GM12892 (cell line): ENCODE measurements at regions not wholly inside any gene's neighbourhood (a gene's known extent, or its start where the extent isn't known, plus 50 kb on each side); places are given as distances from the start of the nearest gene placed in this dataset.
"Not testable (repeated sequence)": the region's sequence is repeated elsewhere in the genome, so short reads cannot be mapped to it uniquely, and the experiment has no call there.

Experiments
- DNase-seq: peaks from one replicate; pipeline ENCODE4 v3.0.0; 2011; ENCODE audit not compliant: insufficient read length
- FAIRE-seq: peaks from 2 replicates; lab custom pipeline; 2011; peaks lifted over from hg19 to GRCh38; lab: Jason Lieb, UNC
- POLR2A ChIP-seq: IDR thresholded peaks from 2 replicates; pipeline ENCODE4 v1.6.1; 2011; ENCODE audit warnings: low read depth, low read length, control low read depth
- POLR2AphosphoS5 ChIP-seq: IDR thresholded peaks from 2 replicates; pipeline ENCODE4 v1.6.1; 2011; ENCODE audit warnings: low read depth, low read length, control low read depth
- TAF1 ChIP-seq: IDR thresholded peaks from 2 replicates; pipeline ENCODE4 v1.6.1; 2011; ENCODE audit warnings: low read depth, mild to moderate bottlenecking, control low read depth, low read length, borderline replicate concordance

GRCh38 chr6:75031102-75031501 is 174.8 kb downstream of the COL12A1 start:
- FAIRE-seq, DNase-seq: not testable (repeated sequence)

- no peak for DNase-seq
- TF ChIP-seq POLR2AphosphoS5 (no peak), POLR2A (no peak), TAF1 (no peak)
- FAIRE-seq, result no peak
Measured at GRCh38 chr6:75029333-75029732, 176.5 kb downstream of the COL12A1 start.

- FAIRE-seq (no peak), DNase-seq (no peak)
- TF ChIP-seq POLR2AphosphoS5, result no peak
- no peak for TF ChIP-seq POLR2A
- TF ChIP-seq TAF1, result no peak
Measured at GRCh38 chr6:75025371-75025770, 180.5 kb downstream of the COL12A1 start.

- no peak for FAIRE-seq
- TF ChIP-seq POLR2AphosphoS5 (no peak), POLR2A (no peak), TAF1 (no peak)
- DNase-seq, result no peak
Measured at GRCh38 chr6:75024828-75025227, 181.0 kb downstream of the COL12A1 start.

- FAIRE-seq (no peak), DNase-seq (no peak)
- TF ChIP-seq TAF1 (no peak), POLR2AphosphoS5 (no peak), POLR2A (no peak)
Measured at GRCh38 chr6:75023634-75024033, 182.2 kb downstream of the COL12A1 start.

- TF ChIP-seq POLR2AphosphoS5 (no peak), TAF1 (no peak), POLR2A (no peak)
- DNase-seq, result no peak
- no peak for FAIRE-seq
Measured at GRCh38 chr6:75020971-75021370, 184.9 kb downstream of the COL12A1 start.

GRCh38 chr6:75020376-75020775 is 185.5 kb downstream of the COL12A1 start:
- TF ChIP-seq POLR2AphosphoS5 (no peak), POLR2A (no peak), TAF1 (no peak)
- FAIRE-seq, result no peak
- DNase-seq, result no peak

GRCh38 chr6:75012018-75012417 is 193.8 kb downstream of the COL12A1 start:
- DNase-seq (no peak), FAIRE-seq (no peak)
- TF ChIP-seq POLR2AphosphoS5 (no peak), POLR2A (no peak), TAF1 (no peak)

- not testable (repeated sequence) for DNase-seq, FAIRE-seq
Measured at GRCh38 chr6:75003984-75004383, 201.9 kb downstream of the COL12A1 start.

- DNase-seq (no peak), FAIRE-seq (no peak)
- no peak for TF ChIP-seq TAF1
- no peak for TF ChIP-seq POLR2A
- no peak for TF ChIP-seq POLR2AphosphoS5
Measured at GRCh38 chr6:74997646-74998045, 208.2 kb downstream of the COL12A1 start.

- DNase-seq (no peak), FAIRE-seq (no peak)
- TF ChIP-seq POLR2A, result no peak
- TF ChIP-seq POLR2AphosphoS5, result no peak
- TF ChIP-seq TAF1, result no peak
Measured at GRCh38 chr6:74993136-74993535, 212.7 kb downstream of the COL12A1 start.

GRCh38 chr6:74991573-74992332 is 214.1 kb downstream of the COL12A1 start:
- DNase-seq (no peak), FAIRE-seq (no peak)
- no peak for TF ChIP-seq TAF1
- no peak for TF ChIP-seq POLR2A
- no peak for TF ChIP-seq POLR2AphosphoS5
